Embryonic facial prominence (tissue), 1 donor: ENCODE measurements at regions not wholly inside any gene's neighbourhood (a gene's known extent, or its start where the extent isn't known, plus 50 kb on each side); places are given as distances from the start of the nearest gene placed in this dataset.

Experiments used
- DNase-seq: peaks from one replicate; pipeline ENCODE4 v3.0.0-alpha.2; 2016; ENCODE audit errors: extremely low spot score

- DNase-seq, result no peak
Observed at GRCh38 chr10:128892005-128892404, 575.0 kb upstream of the MGMT start.

GRCh38 chr10:128894641-128895040 is 572.4 kb upstream of the MGMT start:
- no peak for DNase-seq

- no peak for DNase-seq
Observed at GRCh38 chr10:128895473-128895872, 571.6 kb upstream of the MGMT start.

- peak; percentile 10 for DNase-seq
Observed at GRCh38 chr10:128896116-128896795, 570.8 kb upstream of the MGMT start.

- DNase-seq, result peak; percentile 46
Observed at GRCh38 chr10:128896963-128897362, 570.1 kb upstream of the MGMT start.

GRCh38 chr10:128897401-128898129 is 569.5 kb upstream of the MGMT start:
- no peak for DNase-seq

GRCh38 chr10:128898133-128898915 is 568.7 kb upstream of the MGMT start:
- no peak for DNase-seq

GRCh38 chr10:128898916-128899195 is 568.2 kb upstream of the MGMT start:
- no peak for DNase-seq

GRCh38 chr10:128900456-128900855 is 566.6 kb upstream of the MGMT start:
- no peak for DNase-seq

- no peak for DNase-seq
Observed at GRCh38 chr10:128901236-128901635, 565.8 kb upstream of the MGMT start.

- DNase-seq, result no peak
Observed at GRCh38 chr10:128902031-128902710, 564.9 kb upstream of the MGMT start.

- DNase-seq, result no peak
Observed at GRCh38 chr10:128907155-128907941, 559.7 kb upstream of the MGMT start.

GRCh38 chr10:128908099-128908498 is 558.9 kb upstream of the MGMT start:
- no peak for DNase-seq

GRCh38 chr10:128908499-128908898 is 558.5 kb upstream of the MGMT start:
- DNase-seq, result no peak

GRCh38 chr10:128912568-128913311 is 554.3 kb upstream of the MGMT start:
- DNase-seq, result no peak

GRCh38 chr10:128914681-128915080 is 552.4 kb upstream of the MGMT start:
- DNase-seq, result no peak

- DNase-seq, result no peak
Observed at GRCh38 chr10:128915630-128916029, 551.4 kb upstream of the MGMT start.

GRCh38 chr10:128916383-128916782 is 550.7 kb upstream of the MGMT start:
- DNase-seq, result no peak

GRCh38 chr10:128921389-128922022 is 545.5 kb upstream of the MGMT start:
- DNase-seq, result no peak

- DNase-seq, result no peak
Observed at GRCh38 chr10:128922172-128922571, 544.9 kb upstream of the MGMT start.
